ENCODE measurements at regions not wholly inside any gene's neighbourhood (a gene's known extent, or its start where the extent isn't known, plus 50 kb on each side); places are given as distances from the start of the nearest gene placed in this dataset.

GRCh38 chr15:69697916-69698315, 245.3 kb downstream of the RPLP1 start:
- TF ChIP-seq CTCF (IDR thresholded peaks at IDR 0.05), result no peak
- no peak for TF ChIP-seq MXI1 (IDR thresholded peaks at IDR 0.05; ENCODE audit: low read depth, low read length)
- TF ChIP-seq TAF1 (IDR thresholded peaks at IDR 0.05; ENCODE audit: borderline replicate concordance, low read depth, low read length), result no peak
- no peak for TF ChIP-seq USF2 (IDR thresholded peaks at IDR 0.05; ENCODE audit: borderline replicate concordance, low read depth, low read length)
- no peak for TF ChIP-seq REST (IDR thresholded peaks at IDR 0.05; ENCODE audit: low read depth, low read length)
- TF ChIP-seq MEF2A (IDR thresholded peaks at IDR 0.05; ENCODE audit: borderline replicate concordance, low read depth), result no peak

Data from SK-N-SH (cell line).